NB4 (cell line): ENCODE measurements at regions not wholly inside any gene's neighbourhood (a gene's known extent, or its start where the extent isn't known, plus 50 kb on each side); places are given as distances from the start of the nearest gene placed in this dataset.

Experiments
- DNase-seq: peaks from one replicate; pipeline ENCODE4 v3.0.0; 2010; ENCODE audit warnings: low read depth
- H3K4me3 ChIP-seq: one replicate; pipeline ENCODE4 v1.5.1; 2011; ENCODE audit warnings: mild to moderate bottlenecking, low read depth, low read length, moderate library complexity
- MYC ChIP-seq: IDR thresholded peaks from 2 replicates; pipeline ENCODE4 v1.6.1; 2011; ENCODE audit warnings: low read depth, low read length
- POLR2A ChIP-seq: IDR thresholded peaks from 2 replicates; pipeline ENCODE4 v1.6.1; 2011; ENCODE audit warnings: mild to moderate bottlenecking; ENCODE audit not compliant: insufficient read length; ENCODE audit errors: extremely low read depth
- TF ChIP-seq, protein P1 (sequence below): IDR thresholded peaks from one replicate; pipeline ENCODE4 v1.5.1; 2012; ENCODE audit warnings: low read depth, low read length
- TF ChIP-seq, protein P2 (sequence below): IDR thresholded peaks from 2 replicates; pipeline ENCODE4 v1.6.1; 2011; ENCODE audit warnings: low read depth, low read length

DNA sequence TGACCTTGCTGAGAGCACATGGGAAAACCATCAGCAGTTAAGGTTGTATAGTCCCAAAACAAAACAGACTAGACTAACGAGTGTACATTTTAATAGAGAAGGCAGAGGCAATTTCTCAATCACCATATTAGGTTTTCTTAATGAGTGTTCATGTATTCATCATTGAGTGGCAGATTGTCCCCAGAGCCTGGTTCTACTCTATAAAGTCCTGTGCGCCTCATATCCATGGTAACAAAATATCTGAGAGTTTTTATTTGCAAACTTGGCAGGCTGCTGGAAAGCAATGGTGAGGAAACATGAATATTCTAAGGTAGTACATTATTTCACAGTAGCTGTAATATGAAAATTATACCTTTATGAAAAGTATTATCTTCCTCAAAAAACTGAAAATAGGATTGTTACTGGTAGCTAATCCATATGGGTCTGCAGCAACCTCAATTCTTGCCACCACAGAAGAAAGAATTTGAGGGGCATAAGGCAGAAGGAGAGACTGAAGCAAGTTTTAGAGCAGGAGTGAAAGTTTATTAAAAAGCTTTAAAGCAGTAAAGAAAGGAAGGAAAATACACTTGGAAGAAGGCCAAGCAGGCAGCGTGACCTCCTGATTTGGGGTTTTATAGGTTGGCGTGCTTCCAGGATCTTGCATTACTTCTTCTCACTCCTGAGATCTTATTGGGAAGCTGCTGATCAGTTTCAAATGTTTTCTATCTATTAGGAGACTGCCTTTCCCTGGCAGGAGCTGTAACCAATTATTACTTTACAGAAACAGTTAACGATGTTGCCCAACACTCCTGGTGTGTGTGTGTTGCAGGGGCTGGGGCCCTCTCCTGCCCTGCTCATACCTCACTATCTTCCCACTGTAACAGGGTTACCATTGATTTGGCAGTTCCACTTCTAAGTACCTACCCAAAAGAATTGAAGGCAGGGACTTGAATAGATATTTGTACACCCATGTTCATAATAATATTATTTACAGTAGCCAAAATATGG lies 154.0 kb upstream of the NUDT4 start:
- peak; percentile 86 for DNase-seq
- H3K4me3 ChIP-seq: no peak overlapping the region
- TF ChIP-seq POLR2A: no peak
- TF ChIP-seq, protein P1, sequence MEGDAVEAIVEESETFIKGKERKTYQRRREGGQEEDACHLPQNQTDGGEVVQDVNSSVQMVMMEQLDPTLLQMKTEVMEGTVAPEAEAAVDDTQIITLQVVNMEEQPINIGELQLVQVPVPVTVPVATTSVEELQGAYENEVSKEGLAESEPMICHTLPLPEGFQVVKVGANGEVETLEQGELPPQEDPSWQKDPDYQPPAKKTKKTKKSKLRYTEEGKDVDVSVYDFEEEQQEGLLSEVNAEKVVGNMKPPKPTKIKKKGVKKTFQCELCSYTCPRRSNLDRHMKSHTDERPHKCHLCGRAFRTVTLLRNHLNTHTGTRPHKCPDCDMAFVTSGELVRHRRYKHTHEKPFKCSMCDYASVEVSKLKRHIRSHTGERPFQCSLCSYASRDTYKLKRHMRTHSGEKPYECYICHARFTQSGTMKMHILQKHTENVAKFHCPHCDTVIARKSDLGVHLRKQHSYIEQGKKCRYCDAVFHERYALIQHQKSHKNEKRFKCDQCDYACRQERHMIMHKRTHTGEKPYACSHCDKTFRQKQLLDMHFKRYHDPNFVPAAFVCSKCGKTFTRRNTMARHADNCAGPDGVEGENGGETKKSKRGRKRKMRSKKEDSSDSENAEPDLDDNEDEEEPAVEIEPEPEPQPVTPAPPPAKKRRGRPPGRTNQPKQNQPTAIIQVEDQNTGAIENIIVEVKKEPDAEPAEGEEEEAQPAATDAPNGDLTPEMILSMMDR: no peak
- TF ChIP-seq, protein P2, sequence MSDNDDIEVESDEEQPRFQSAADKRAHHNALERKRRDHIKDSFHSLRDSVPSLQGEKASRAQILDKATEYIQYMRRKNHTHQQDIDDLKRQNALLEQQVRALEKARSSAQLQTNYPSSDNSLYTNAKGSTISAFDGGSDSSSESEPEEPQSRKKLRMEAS: no peak
- TF ChIP-seq MYC: no peak

DNA sequence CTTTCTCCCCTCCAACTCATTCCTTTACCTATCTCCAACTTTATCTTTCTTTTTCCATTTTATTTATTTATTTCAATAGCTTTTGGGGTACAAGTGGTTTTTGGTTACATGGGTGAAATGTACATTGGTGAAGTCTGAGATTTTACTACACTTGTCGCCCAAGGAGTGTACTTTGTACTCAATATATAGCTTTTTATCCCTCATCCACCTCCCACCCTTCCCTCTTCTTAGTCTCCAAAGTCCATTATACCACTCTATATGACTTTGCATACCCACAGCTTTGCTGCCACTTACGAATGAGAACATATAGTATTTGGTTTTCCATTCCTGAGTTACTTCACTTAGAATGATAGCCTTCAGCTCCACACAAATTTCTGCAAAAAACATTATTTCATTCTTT lies 152.6 kb upstream of the NUDT4 start:
- no peak for DNase-seq
- H3K4me3 ChIP-seq: no peak overlapping the region
- TF ChIP-seq, protein P2: no peak
- TF ChIP-seq MYC: no peak
- TF ChIP-seq, protein P1: no peak
- no peak for TF ChIP-seq POLR2A

DNA sequence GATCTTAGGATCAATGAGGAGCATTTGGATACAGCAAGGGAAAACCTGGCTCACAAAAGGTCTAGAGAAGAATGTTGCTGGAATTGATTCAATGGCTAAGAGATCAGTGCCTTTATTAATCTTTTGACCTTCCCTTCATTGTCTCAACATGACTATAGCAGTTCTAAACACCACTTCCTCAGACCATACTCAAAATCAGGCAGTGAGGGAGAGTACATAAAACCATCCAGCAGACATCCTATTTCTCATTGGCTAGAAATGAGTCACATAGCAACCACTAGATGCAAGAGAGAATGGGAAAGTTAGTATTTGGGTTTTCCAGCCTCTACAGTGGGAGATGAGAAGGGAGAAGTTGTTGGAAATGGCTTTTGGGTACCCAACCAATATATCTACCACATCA lies 151.4 kb upstream of the NUDT4 start:
- TF ChIP-seq MYC (no peak), POLR2A (no peak)
- TF ChIP-seq, protein P2: no peak
- TF ChIP-seq, protein P1: no peak
- no peak for DNase-seq
- no peak overlapping the region for H3K4me3 ChIP-seq

DNA sequence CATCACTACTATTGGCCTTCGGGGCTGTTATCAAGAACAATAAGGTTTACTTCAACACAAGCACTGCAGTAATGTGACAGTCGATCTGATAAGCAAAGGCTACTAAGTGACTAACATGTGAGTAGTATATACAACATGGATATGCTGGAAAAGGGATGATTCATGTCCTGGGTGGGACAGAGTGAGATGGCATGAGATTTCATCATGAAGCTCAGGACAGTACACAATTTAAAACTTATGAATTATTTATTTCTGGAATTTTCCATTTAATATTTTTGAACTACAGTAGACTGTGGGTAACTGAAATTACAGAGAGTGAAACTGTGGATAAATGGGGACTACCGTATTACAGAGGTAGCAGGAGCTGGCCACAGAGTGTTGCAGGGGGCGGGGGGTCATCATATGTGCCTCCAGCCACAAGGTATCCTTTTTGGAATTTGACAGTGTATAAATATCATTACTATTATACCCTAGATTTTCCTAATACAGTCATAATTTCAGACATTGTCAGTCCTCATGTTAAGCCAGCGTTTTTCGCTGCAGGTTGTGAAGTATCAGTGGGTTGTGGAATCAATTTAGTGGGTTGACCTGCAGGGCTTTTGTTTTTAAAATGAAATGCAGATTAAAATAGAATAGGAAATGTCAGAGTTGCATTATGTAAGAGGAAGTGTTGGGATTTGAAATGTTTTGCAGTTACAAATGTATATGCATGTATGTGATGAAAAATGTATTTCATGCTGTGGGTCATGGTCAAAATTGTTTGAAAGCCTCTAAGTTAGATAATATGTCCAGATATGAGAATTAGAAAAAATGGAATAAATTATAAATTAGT lies 148.0 kb upstream of the NUDT4 start:
- DNase-seq: peak; percentile 44
- TF ChIP-seq, protein P1: no peak
- no peak overlapping the region for H3K4me3 ChIP-seq

DNA sequence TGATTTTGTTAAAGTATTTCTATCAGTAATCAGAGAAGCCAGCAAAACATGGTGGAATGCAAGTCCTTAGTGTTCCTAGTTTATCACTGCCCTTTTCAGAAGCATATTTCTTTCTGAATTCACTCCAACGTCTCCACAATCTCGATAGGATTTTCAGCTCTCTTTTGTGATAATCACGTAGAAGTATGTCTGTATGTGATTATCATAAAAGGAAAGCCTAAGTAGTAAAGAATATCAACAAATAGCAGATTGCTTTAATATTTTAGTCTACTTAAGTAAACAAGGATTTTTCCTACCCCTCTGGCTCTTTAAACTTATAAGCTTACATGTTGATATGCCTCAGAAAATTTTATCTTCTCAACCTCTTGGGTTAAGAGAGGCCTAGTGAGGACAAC lies 147.4 kb upstream of the NUDT4 start:
- H3K4me3 ChIP-seq: no peak overlapping the region
- TF ChIP-seq POLR2A (no peak), MYC (no peak)
- TF ChIP-seq, protein P2: no peak
- DNase-seq: no peak

DNA sequence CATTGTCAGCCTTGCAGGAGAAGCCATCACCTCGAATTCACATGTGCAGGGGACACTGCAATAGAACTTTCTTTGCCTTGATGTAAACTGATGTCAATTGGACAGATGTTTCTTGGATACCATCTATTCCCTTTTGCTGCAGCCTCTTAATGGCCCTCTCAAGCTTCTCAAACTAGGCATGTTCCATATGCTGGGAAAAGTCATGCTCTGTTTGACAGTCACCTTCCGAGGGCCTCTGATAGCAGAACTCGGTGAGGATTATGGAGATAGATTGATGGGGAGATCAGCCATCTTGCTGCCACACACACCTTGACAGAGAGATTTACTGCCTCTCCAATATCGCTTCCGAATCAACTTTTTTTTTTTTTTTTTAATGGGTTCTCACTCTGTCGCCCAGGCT lies 145.8 kb upstream of the NUDT4 start:
- DNase-seq: no peak
- TF ChIP-seq, protein P2: no peak
- TF ChIP-seq POLR2A (no peak), MYC (no peak)
- TF ChIP-seq, protein P1: no peak
- no peak overlapping the region for H3K4me3 ChIP-seq
